HEK293 (cell line): ENCODE measurements at regions not wholly inside any gene's neighbourhood (a gene's known extent, or its start where the extent isn't known, plus 50 kb on each side); places are given as distances from the start of the nearest gene placed in this dataset.

ENCODE experiments used
- CTCF ChIA-PET: fragments of 350-600 bp; formaldehyde crosslinking; extraction: SDS; loops from one replicate; lab custom pipeline; 2021; ENCODE audit warnings: antibody characterized with exemption; lab: Yijun Ruan, JAX
- POLR2A ChIA-PET: fragments of 300-600 bp; formaldehyde crosslinking; extraction: SDS; loops from one replicate; lab custom pipeline; 2020; ENCODE audit warnings: antibody characterized with exemption, inconsistent platforms; lab: Yijun Ruan, JAX
- H3K27ac ChIP-seq: fragments of 200-500 bp; sonication (Bioruptor generic); 2 replicates; pipeline ENCODE4 v1.5.1; 2014; ENCODE audit warnings: low read depth, low read length, control low read depth, inconsistent platforms; ENCODE audit errors: extremely low read depth
- H3K36me3 ChIP-seq, 2 experiments: fragments of 200-500 bp in 1 of 2; sonication (Bioruptor generic) in 1 of 2; 1 replicate in 1 of 2; 2 replicates in 1 of 2; pipeline ENCODE4 v1.5.1; 2014 to 2017; ENCODE audit warnings: inconsistent platforms in 2 of 2, low read length in 2 of 2; ENCODE audit not compliant: control insufficient read depth in 2 of 2, insufficient read depth in 1 of 2
- H3K4me1 ChIP-seq: fragments of 200-500 bp; sonication (Bioruptor generic); 2 replicates; pipeline ENCODE4 v1.5.1; 2014; ENCODE audit warnings: mild to moderate bottlenecking, low read length, inconsistent platforms; ENCODE audit not compliant: control insufficient read depth, insufficient read depth
- H3K4me3 ChIP-seq: 2 replicates; pipeline ENCODE4 v1.5.1; 2011; ENCODE audit warnings: low read depth, mild to moderate bottlenecking, control low read depth, low read length, moderate library complexity
- H3K9me3 ChIP-seq: fragments of 200-500 bp; sonication (Bioruptor generic); 2 replicates; pipeline ENCODE4 v1.5.1; 2014; ENCODE audit warnings: low read depth, low read length, inconsistent platforms; ENCODE audit not compliant: control insufficient read depth, insufficient read depth
- GFI1B ChIP-seq: fragments of 450-650 bp; formaldehyde crosslinking; IDR thresholded peaks from 2 replicates; pipeline ENCODE4 v1.5.1; 2016; ENCODE audit warnings: missing biosample characterization, missing genetic modification characterization
- MYNN ChIP-seq: fragments of 450-650 bp; formaldehyde crosslinking; IDR thresholded peaks from 2 replicates; pipeline ENCODE4 v1.5.1; 2016; ENCODE audit warnings: missing biosample characterization, missing genetic modification characterization, borderline replicate concordance
- PRDM1 ChIP-seq: fragments of 450-650 bp; formaldehyde crosslinking; IDR thresholded peaks from 2 replicates; pipeline ENCODE4; 2016; ENCODE audit warnings: missing biosample characterization, missing genetic modification characterization
- REPIN1 ChIP-seq: fragments of 450-650 bp; formaldehyde crosslinking; IDR thresholded peaks from 2 replicates; pipeline ENCODE4 v1.5.1; 2017; ENCODE audit warnings: missing biosample characterization, missing genetic modification characterization, low read depth
- ZBTB20 ChIP-seq: fragments of 450-650 bp; formaldehyde crosslinking; IDR thresholded peaks from 2 replicates; pipeline ENCODE4 v1.5.1; 2016; ENCODE audit warnings: missing biosample characterization, missing genetic modification characterization
- ZBTB21 ChIP-seq: fragments of 450-650 bp; formaldehyde crosslinking; IDR thresholded peaks from 2 replicates; pipeline ENCODE4 v1.5.1; 2017; ENCODE audit warnings: missing biosample characterization, missing genetic modification characterization
- ZBTB48 ChIP-seq: fragments of 450-650 bp; formaldehyde crosslinking; IDR thresholded peaks from 2 replicates; pipeline ENCODE4 v1.5.1; 2016; ENCODE audit warnings: missing biosample characterization, missing genetic modification characterization
- ZFP3 ChIP-seq: fragments of 450-650 bp; formaldehyde crosslinking; IDR thresholded peaks from 2 replicates; pipeline ENCODE4 v1.5.1; 2016; ENCODE audit warnings: low read depth, missing biosample characterization, missing genetic modification characterization
- ZNF169 ChIP-seq: fragments of 450-650 bp; formaldehyde crosslinking; IDR thresholded peaks from 2 replicates; pipeline ENCODE4 v1.5.1; 2016; ENCODE audit warnings: missing biosample characterization, missing genetic modification characterization
- ZNF175 ChIP-seq: fragments of 450-650 bp; formaldehyde crosslinking; IDR thresholded peaks from 2 replicates; pipeline ENCODE4 v1.5.1; 2016; ENCODE audit warnings: missing biosample characterization, missing genetic modification characterization
- ZNF2 ChIP-seq: fragments of 450-650 bp; formaldehyde crosslinking; IDR thresholded peaks from 2 replicates; pipeline ENCODE4 v1.5.1; 2016; ENCODE audit warnings: missing biosample characterization, missing genetic modification characterization
- ZNF221 ChIP-seq: fragments of 450-650 bp; formaldehyde crosslinking; IDR thresholded peaks from 2 replicates; pipeline ENCODE4 v1.5.1; 2017; ENCODE audit warnings: missing biosample characterization, missing genetic modification characterization, borderline replicate concordance
- ZNF223 ChIP-seq: fragments of 450-650 bp; formaldehyde crosslinking; IDR thresholded peaks from 2 replicates; pipeline ENCODE4 v1.5.1; 2016; ENCODE audit warnings: missing biosample characterization, missing genetic modification characterization
- ZNF239 ChIP-seq: fragments of 450-650 bp; formaldehyde crosslinking; IDR thresholded peaks from 2 replicates; pipeline ENCODE4 v1.5.1; 2016; ENCODE audit warnings: missing biosample characterization, missing genetic modification characterization
- ZNF266 ChIP-seq: fragments of 450-650 bp; formaldehyde crosslinking; IDR thresholded peaks from 2 replicates; pipeline ENCODE4 v1.5.1; 2016; ENCODE audit warnings: missing biosample characterization, missing genetic modification characterization, low read depth
- ZNF335 ChIP-seq: fragments of 450-650 bp; formaldehyde crosslinking; conservative IDR thresholded peaks from 2 replicates; pipeline ENCODE4 v1.5.1; 2016; ENCODE audit warnings: missing biosample characterization, missing genetic modification characterization
- ZNF423 ChIP-seq: fragments of 450-650 bp; formaldehyde crosslinking; IDR thresholded peaks from 2 replicates; pipeline ENCODE4 v1.5.1; 2016; ENCODE audit warnings: missing biosample characterization, missing genetic modification characterization
- ZNF426 ChIP-seq: fragments of 450-650 bp; formaldehyde crosslinking; IDR thresholded peaks from 2 replicates; pipeline ENCODE4 v1.5.1; 2017; ENCODE audit warnings: missing biosample characterization, missing genetic modification characterization, mild to moderate bottlenecking, inconsistent platforms, moderate library complexity
- ZNF510 ChIP-seq: fragments of 450-650 bp; formaldehyde crosslinking; IDR thresholded peaks from 2 replicates; pipeline ENCODE4 v1.5.1; 2018; ENCODE audit warnings: mild to moderate bottlenecking, missing genetic modification characterization, missing biosample characterization; ENCODE audit not compliant: insufficient replicate concordance
- ZNF558 ChIP-seq: fragments of 450-650 bp; formaldehyde crosslinking; IDR thresholded peaks from 2 replicates; pipeline ENCODE4 v1.5.1; 2016; ENCODE audit warnings: missing biosample characterization, missing genetic modification characterization
- ZNF561 ChIP-seq: fragments of 450-650 bp; IDR thresholded peaks from 2 replicates; pipeline ENCODE4 v1.5.1; 2018; ENCODE audit warnings: missing biosample characterization, missing genetic modification characterization, borderline replicate concordance
- ZNF626 ChIP-seq: fragments of 450-650 bp; sonication (Bioruptor Pico); formaldehyde crosslinking; IDR thresholded peaks from 2 replicates; pipeline ENCODE4 v1.5.1; 2018; ENCODE audit warnings: missing biosample characterization, missing genetic modification characterization, inconsistent platforms
- ZNF658 ChIP-seq: fragments of 450-650 bp; formaldehyde crosslinking; IDR thresholded peaks from 2 replicates; pipeline ENCODE4; 2016; ENCODE audit warnings: missing biosample characterization, missing genetic modification characterization
- ZNF670 ChIP-seq: fragments of 450-650 bp; formaldehyde crosslinking; IDR thresholded peaks from 2 replicates; pipeline ENCODE4 v1.5.1; 2016; ENCODE audit warnings: missing biosample characterization, missing genetic modification characterization, low read depth
- ZNF747 ChIP-seq: fragments of 450-650 bp; formaldehyde crosslinking; IDR thresholded peaks from 2 replicates; pipeline ENCODE4 v1.5.1; 2016; ENCODE audit warnings: missing biosample characterization, missing genetic modification characterization
- TF ChIP-seq, protein P1 (sequence below): fragments of 450-650 bp; formaldehyde crosslinking; IDR thresholded peaks from 2 replicates; pipeline ENCODE4 v1.5.1; 2016; ENCODE audit warnings: missing biosample characterization, missing genetic modification characterization
- TF ChIP-seq, protein P2 (sequence below): fragments of 450-650 bp; formaldehyde crosslinking; IDR thresholded peaks from 2 replicates; pipeline ENCODE4 v1.5.1; 2017; ENCODE audit warnings: missing biosample characterization, missing genetic modification characterization
- TF ChIP-seq, protein P3 (sequence below): fragments of 450-650 bp; formaldehyde crosslinking; IDR thresholded peaks from 2 replicates; pipeline ENCODE4 v1.5.1; 2016; ENCODE audit warnings: missing biosample characterization, missing genetic modification characterization
- TF ChIP-seq, protein P4 (sequence below): IDR thresholded peaks from 2 replicates; pipeline ENCODE4 v1.6.1; 2011; ENCODE audit warnings: mild to moderate bottlenecking, low read depth, low read length, borderline replicate concordance

DNA sequence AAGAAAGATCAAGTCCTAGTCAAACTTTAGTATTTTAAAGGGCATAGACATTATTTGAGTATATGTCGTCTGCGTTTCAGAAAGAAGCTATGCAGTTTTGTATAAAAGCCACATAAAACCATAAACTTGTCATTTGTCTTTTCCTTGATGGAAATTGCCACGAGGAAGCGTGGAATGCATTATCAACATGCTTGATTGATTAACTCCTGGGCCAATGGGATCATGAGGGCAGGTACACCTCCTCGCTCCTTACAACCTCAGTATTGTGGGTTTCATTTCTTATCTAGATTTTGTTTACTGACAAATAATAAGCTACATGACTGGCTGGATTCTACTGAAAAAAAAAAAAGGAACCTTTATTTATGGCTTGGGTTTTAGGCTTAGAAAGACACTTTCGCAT lies 122.5 kb upstream of the RFX3 start:
- no peak overlapping the region for H3K27ac ChIP-seq
- TF ChIP-seq ZNF658 (tag by site-specific recombination) (no peak), ZFP3 (tag by site-specific recombination) (no peak), ZNF239 (tag by site-specific recombination) (no peak), ZNF335 (tag by site-specific recombination) (no peak), PRDM1 (no peak), REPIN1 (tag by site-specific recombination) (no peak), ZNF423 (tag by site-specific recombination) (no peak), ZNF426 (tag by site-specific recombination) (no peak), ZNF561 (tag by site-specific recombination) (no peak), ZNF670 (tag by site-specific recombination) (no peak)
- TF ChIP-seq, protein P1, sequence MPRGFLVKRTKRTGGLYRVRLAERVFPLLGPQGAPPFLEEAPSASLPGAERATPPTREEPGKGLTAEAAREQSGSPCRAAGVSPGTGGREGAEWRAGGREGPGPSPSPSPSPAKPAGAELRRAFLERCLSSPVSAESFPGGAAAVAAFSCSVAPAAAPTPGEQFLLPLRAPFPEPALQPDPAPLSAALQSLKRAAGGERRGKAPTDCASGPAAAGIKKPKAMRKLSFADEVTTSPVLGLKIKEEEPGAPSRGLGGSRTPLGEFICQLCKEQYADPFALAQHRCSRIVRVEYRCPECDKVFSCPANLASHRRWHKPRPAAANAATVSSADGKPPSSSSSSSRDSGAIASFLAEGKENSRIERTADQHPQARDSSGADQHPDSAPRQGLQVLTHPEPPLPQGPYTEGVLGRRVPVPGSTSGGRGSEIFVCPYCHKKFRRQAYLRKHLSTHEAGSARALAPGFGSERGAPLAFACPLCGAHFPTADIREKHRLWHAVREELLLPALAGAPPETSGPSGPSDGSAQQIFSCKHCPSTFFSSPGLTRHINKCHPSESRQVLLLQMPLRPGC, result no peak
- TF ChIP-seq, protein P2, sequence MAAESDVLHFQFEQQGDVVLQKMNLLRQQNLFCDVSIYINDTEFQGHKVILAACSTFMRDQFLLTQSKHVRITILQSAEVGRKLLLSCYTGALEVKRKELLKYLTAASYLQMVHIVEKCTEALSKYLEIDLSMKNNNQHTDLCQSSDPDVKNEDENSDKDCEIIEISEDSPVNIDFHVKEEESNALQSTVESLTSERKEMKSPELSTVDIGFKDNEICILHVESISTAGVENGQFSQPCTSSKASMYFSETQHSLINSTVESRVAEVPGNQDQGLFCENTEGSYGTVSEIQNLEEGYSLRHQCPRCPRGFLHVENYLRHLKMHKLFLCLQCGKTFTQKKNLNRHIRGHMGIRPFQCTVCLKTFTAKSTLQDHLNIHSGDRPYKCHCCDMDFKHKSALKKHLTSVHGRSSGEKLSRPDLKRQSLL (tag by site-specific recombination), result no peak
- CTCF ChIA-PET, result interaction anchor here (0.6 to 0.9 kb wide), 6 partner anchors 11 to 1182 kb away, joined by 3 to 6 read pairs (median 3); no protein-coding TSS in a partner anchor
- no peaks in the 10 kb centered on the region for H3K9me3 ChIP-seq
- H3K36me3 ChIP-seq, result no peaks in the 10 kb centered on the region
- H3K4me1 ChIP-seq, result no peaks in the 10 kb centered on the region
- POLR2A ChIA-PET, result no interaction called here
- no peak overlapping the region for H3K4me3 ChIP-seq

DNA sequence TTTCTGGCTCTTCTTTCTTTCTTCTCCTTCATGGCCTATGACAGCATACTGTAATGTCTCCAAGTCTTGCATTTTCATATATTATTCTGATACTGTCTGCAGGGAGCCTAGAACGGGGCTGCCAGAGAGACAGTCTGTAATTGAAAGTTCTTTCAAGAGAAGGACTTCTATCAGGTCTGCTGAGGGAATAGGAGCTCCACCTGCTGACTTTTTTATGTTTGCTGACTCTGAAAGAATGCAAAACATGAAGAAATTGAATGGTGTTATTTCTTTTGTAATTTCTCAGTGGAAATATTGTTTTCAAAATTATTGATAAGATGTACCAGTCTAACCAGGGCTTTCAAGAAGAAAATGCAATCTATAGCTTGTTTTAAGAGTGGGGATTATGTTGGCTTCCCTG lies 121.9 kb upstream of the RFX3 start:
- Histone ChIP-seq H3K9me3 (no peaks in the 10 kb centered on the region), H3K36me3 (no peaks in the 10 kb centered on the region), H3K4me3 (no peak overlapping the region), H3K27ac (no peak overlapping the region), H3K4me1 (no peaks in the 10 kb centered on the region)
- TF ChIP-seq GFI1B (tag by site-specific recombination) (no peak), ZNF239 (tag by site-specific recombination) (no peak), ZNF626 (tag by site-specific recombination) (no peak), ZNF221 (tag by site-specific recombination) (no peak), MYNN (tag by site-specific recombination) (no peak), ZNF175 (tag by site-specific recombination) (no peak), ZBTB20 (tag by site-specific recombination) (no peak), ZNF223 (tag by site-specific recombination) (no peak), ZBTB48 (tag by site-specific recombination) (no peak), ZNF266 (tag by site-specific recombination) (no peak), ZNF2 (tag by site-specific recombination) (no peak), ZNF169 (tag by site-specific recombination) (no peak), ZNF558 (tag by site-specific recombination) (no peak), ZBTB21 (tag by site-specific recombination) (no peak), ZNF747 (tag by site-specific recombination) (no peak), ZNF510 (tag by site-specific recombination) (no peak)
- TF ChIP-seq, protein P3, sequence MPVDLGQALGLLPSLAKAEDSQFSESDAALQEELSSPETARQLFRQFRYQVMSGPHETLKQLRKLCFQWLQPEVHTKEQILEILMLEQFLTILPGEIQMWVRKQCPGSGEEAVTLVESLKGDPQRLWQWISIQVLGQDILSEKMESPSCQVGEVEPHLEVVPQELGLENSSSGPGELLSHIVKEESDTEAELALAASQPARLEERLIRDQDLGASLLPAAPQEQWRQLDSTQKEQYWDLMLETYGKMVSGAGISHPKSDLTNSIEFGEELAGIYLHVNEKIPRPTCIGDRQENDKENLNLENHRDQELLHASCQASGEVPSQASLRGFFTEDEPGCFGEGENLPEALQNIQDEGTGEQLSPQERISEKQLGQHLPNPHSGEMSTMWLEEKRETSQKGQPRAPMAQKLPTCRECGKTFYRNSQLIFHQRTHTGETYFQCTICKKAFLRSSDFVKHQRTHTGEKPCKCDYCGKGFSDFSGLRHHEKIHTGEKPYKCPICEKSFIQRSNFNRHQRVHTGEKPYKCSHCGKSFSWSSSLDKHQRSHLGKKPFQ, result no peak
- TF ChIP-seq, protein P4, sequence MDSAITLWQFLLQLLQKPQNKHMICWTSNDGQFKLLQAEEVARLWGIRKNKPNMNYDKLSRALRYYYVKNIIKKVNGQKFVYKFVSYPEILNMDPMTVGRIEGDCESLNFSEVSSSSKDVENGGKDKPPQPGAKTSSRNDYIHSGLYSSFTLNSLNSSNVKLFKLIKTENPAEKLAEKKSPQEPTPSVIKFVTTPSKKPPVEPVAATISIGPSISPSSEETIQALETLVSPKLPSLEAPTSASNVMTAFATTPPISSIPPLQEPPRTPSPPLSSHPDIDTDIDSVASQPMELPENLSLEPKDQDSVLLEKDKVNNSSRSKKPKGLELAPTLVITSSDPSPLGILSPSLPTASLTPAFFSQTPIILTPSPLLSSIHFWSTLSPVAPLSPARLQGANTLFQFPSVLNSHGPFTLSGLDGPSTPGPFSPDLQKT, result no peak
- ChIA-PET POLR2A (no interaction called here), CTCF (interaction anchor here (0.6 to 0.7 kb wide), 2 partner anchors 15 to 367 kb away, joined by 3 read pairs; no protein-coding TSS in a partner anchor)
